ENCODE measurements at regions not wholly inside any gene's neighbourhood (a gene's known extent, or its start where the extent isn't known, plus 50 kb on each side); places are given as distances from the start of the nearest gene placed in this dataset.

DNA sequence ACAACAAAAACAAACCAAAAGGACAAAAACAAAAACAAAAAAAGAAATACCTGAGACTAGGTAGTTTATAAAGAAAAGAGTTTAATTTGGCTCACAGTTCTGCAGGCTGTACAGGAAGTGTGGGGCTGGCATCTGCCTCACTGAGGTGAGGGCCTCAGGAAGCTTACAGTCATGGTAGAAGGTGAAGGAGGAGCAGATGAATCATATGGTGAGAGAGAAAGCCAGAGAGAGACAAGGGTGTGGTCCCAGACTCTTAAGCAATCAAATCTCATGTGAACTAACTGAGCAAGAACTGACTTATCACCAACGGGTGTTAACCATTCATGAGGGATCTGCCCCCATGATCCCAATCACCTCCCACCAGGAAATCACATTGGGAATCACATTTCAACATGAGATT lies 58.8 kb upstream of the ZBED5 start:
- H3K4me2 ChIP-seq (ENCODE audit: control insufficient read depth, insufficient read depth) = no peak overlapping the region
- H3K9me3 ChIP-seq (replicated peaks; ENCODE audit: control insufficient read depth, insufficient read depth, low read length) = peaks cover 2% of the 10 kb centered on the region; the same call in 2 of the 3 replicates
- H3K27ac ChIP-seq (ENCODE audit: control insufficient read depth, insufficient read depth) = no peak overlapping the region
- no peak for FAIRE-seq
- DNase-seq (ENCODE audit: low read depth, low spot score) = no peak
- no peaks in the 10 kb centered on the region for H4K20me1 ChIP-seq (ENCODE audit: control insufficient read depth, insufficient read depth)
- no peak overlapping the region for H2AFZ ChIP-seq (ENCODE audit: control insufficient read depth, low read depth, low read length)
- ChIA-PET SMC1A (ENCODE audit: uncharacterized antibody, unreplicated experiment) (interaction anchor here (1.1 kb wide), 1 partner anchor 10 kb away, joined by 3 read pairs; no protein-coding TSS in a partner anchor), RAD21 (ENCODE audit: unreplicated experiment) (no interaction called here), POLR2A (no interaction called here), CTCF (no interaction called here)
- H3K27me3 ChIP-seq (replicated peaks in 1 of 2; ENCODE audit: control insufficient read depth in 2 of 2, insufficient read depth in 2 of 2, low read length in 1 of 2) = peaks cover 0 to 1% of the 10 kb centered on the region in 2 experiments; a peak in 1 of 4 replicates
- H3K79me2 ChIP-seq (ENCODE audit: control insufficient read depth, insufficient read depth, low read length) = no peaks in the 10 kb centered on the region
- intact Hi-C loops (cut with micrococcal nuclease; ENCODE audit: unreplicated experiment) (no loop called here), in situ Hi-C loops (cut with MboI) (no loop called here)
- no CpG with 5 or more reads among the region's 1 CpG for WGBS (ENCODE audit: insufficient coverage, insufficient replicate concordance, low lambda C conversion rate, missing lambda C conversion rate)
- no TSS peak for BruUV-seq (replicated peaks)
- no peaks in the 10 kb centered on the region for H3K4me1 ChIP-seq (ENCODE audit: control insufficient read depth, insufficient read depth, low read length)
- H3K4me3 ChIP-seq = no peak overlapping the region
- ATAC-seq = no peak
- TF ChIP-seq ZNF384 (IDR thresholded peaks at IDR 0.05; ENCODE audit: borderline replicate concordance, low read depth, low read length) = no peak
- TF ChIP-seq ATF7 (IDR thresholded peaks at IDR 0.05; ENCODE audit: low read depth) = no peak
- no peak for TF ChIP-seq IKZF2 (IDR thresholded peaks at IDR 0.05)
- TF ChIP-seq, protein P1, sequence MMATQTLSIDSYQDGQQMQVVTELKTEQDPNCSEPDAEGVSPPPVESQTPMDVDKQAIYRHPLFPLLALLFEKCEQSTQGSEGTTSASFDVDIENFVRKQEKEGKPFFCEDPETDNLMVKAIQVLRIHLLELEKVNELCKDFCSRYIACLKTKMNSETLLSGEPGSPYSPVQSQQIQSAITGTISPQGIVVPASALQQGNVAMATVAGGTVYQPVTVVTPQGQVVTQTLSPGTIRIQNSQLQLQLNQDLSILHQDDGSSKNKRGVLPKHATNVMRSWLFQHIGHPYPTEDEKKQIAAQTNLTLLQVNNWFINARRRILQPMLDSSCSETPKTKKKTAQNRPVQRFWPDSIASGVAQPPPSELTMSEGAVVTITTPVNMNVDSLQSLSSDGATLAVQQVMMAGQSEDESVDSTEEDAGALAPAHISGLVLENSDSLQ (IDR thresholded peaks at IDR 0.05) = no peak
- TF ChIP-seq FOS (IDR thresholded peaks at IDR 0.05; ENCODE audit: borderline replicate concordance, extremely low read depth, insufficient read length) = no peak
- TF ChIP-seq IKZF1 (conservative IDR thresholded peaks at IDR 0.05) = no peak
- TF ChIP-seq BACH1 (IDR thresholded peaks at IDR 0.05; ENCODE audit: borderline replicate concordance) = no peak
- no peak for TF ChIP-seq SIX5 (IDR thresholded peaks at IDR 0.05; ENCODE audit: low read depth, low read length, severe bottlenecking)
- TF ChIP-seq RCOR1 (conservative IDR thresholded peaks at IDR 0.05; ENCODE audit: low read depth, low read length) = no peak
- no peak for TF ChIP-seq POLR2A (IDR thresholded peaks at IDR 0.05; ENCODE audit: low read depth, low read length)
- no peak for TF ChIP-seq NR2F1 (conservative IDR thresholded peaks at IDR 0.05)
- TF ChIP-seq RBBP5 (conservative IDR thresholded peaks at IDR 0.05) = no peak
- no peak for TF ChIP-seq PAX8 (IDR thresholded peaks at IDR 0.05)
- no peak for TF ChIP-seq CBFB (IDR thresholded peaks at IDR 0.05; ENCODE audit: low read depth)
- TF ChIP-seq GATAD2B (conservative IDR thresholded peaks at IDR 0.05; ENCODE audit: low read depth) = no peak
- TF ChIP-seq LARP7 (IDR thresholded peaks at IDR 0.05) = no peak
- TF ChIP-seq CREM (IDR thresholded peaks at IDR 0.05; ENCODE audit: low read depth) = no peak
- no peaks in the 10 kb centered on the region for H3K36me3 ChIP-seq (ENCODE audit: control insufficient read depth in 2 of 2, insufficient read depth in 2 of 2, low read length in 1 of 2)
- H3K9ac ChIP-seq (ENCODE audit: control insufficient read depth, insufficient read depth, low read length) = no peak overlapping the region
